SK-N-MC (cell line): ENCODE measurements at regions not wholly inside any gene's neighbourhood (a gene's known extent, or its start where the extent isn't known, plus 50 kb on each side); places are given as distances from the start of the nearest gene placed in this dataset.

ENCODE experiments used
- EZH2 ChIP-seq: fragments of 200-600 bp; sonication (generic); IDR thresholded peaks from one replicate; pipeline ENCODE4 v1.6.1; 2017; ENCODE audit warnings: antibody characterized with exemption
- POLR2AphosphoS5 ChIP-seq: IDR thresholded peaks from 2 replicates; pipeline ENCODE4 v1.6.1; 2012; ENCODE audit warnings: mild to moderate bottlenecking, low read depth, low read length, borderline replicate concordance

DNA sequence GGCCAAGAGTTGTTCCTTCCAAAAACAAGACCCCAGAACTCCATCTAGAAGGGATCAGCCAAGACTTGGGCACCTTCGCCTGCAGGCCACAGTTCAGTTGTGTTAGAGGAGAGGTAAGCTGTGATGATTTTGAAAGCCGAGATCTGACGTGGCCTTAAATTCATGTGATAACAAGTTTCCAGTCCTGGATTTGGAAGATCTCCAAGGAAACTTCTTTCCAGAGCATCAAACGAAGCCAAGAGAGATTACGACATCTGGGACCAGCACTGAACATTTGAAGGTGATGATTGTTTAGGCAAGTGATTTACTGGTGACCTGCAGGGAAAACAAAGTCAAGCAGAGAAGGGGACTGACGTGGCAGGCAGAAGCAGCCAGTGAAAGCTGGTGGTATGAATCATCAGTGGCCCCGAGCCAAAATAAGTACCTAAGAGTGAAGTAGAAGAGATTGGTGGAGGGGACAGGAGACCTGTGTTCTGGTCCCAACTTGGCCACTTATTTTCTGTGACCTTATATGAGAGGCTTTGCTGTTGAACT lies 339.0 kb upstream of the PROK2 start:
- TF ChIP-seq POLR2AphosphoS5 (no peak), EZH2 (no peak)
